ENCODE measurements at regions not wholly inside any gene's neighbourhood (a gene's known extent, or its start where the extent isn't known, plus 50 kb on each side); places are given as distances from the start of the nearest gene placed in this dataset.
A peak's percentile ranks its signal among the peaks of the same experiment; 100 is the strongest.

DNA sequence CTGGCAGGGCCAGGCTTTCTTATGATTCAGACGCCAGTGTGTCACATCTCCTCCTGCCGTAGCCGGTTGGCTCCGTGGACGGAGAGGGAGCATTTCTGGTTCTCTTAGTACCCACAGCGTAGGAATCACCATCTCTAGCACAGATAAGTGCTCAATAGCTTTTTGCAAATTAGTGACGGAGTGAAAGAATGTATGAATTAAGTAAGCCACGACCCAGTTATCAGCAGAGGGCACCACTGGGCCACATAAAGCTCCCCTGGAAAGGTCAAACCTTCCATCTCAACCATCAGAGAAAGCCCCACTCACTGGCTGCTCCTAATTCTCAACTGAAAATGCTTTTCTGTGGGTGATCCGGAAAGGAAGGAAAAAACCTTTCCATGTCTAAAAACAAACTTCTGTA, 317.0 kb upstream of the ADCY2 start:
- peak overlapping the region; percentile 29 for H3K4me3 Mint-ChIP-seq
- H3K4me1 Mint-ChIP-seq (ENCODE audit: unreplicated experiment): peaks cover 22% of the 10 kb centered on the region
- peaks cover 15% of the 10 kb centered on the region for H3K27me3 Mint-ChIP-seq
- no peaks in the 10 kb centered on the region for H3K9me3 Mint-ChIP-seq
- TF ChIP-seq CTCF (conservative IDR thresholded peaks at IDR 0.05): peak; percentile 65
- no peak for DNase-seq (ENCODE audit: extremely low spot score, unreplicated experiment)
- H3K27ac Mint-ChIP-seq: no peak overlapping the region
- no peaks in the 10 kb centered on the region for H3K36me3 Mint-ChIP-seq

- H3K4me1 Mint-ChIP-seq (ENCODE audit: unreplicated experiment): peaks cover 22% of the 10 kb centered on the region
These were observed 315.4 kb upstream of the ADCY2 start for GRCh38 chr5:7080501-7080900.

DNA sequence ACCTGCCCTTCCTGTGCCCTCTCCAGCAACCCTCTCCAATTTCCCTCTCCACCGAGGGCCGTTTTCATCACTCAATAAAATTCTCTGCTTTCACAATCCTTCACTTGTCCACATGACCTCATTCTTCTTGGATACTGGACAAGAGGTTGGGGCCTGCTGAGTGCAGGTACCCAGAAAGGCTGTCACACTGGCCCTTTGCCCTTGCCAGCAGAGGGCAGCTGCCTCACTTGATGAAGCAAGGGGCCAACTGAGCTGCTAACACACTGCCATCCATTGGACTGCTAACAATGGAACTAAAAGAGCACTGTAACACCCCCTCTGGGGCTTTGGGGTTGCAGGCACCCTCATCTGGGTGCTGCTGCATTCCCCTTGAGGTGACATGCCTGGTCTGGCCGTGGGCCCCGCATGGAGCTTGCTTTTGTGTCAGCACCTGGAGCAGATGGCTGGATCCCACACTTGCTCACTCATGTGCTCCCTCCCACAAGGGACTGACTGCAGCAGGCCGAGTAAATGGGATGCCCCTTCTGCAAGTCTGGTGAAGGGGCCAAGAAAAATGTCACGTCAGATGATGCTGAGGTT, 308.1 kb upstream of the ADCY2 start:
- TF ChIP-seq CTCF (conservative IDR thresholded peaks at IDR 0.05): no peak
- H3K27me3 Mint-ChIP-seq: peaks cover 7% of the 10 kb centered on the region
- no peak overlapping the region for H3K4me3 Mint-ChIP-seq
- H3K36me3 Mint-ChIP-seq: no peaks in the 10 kb centered on the region
- no peak overlapping the region for H3K27ac Mint-ChIP-seq
- H3K4me1 Mint-ChIP-seq (ENCODE audit: unreplicated experiment): no peaks in the 10 kb centered on the region
- no peaks in the 10 kb centered on the region for H3K9me3 Mint-ChIP-seq
- DNase-seq (ENCODE audit: extremely low spot score, unreplicated experiment): no peak

More at GRCh38 chr5:7080501-7080900, 315.4 kb upstream of the ADCY2 start:
- peaks cover 15% of the 10 kb centered on the region for H3K27me3 Mint-ChIP-seq
- H3K4me3 Mint-ChIP-seq: no peak overlapping the region
- no peak overlapping the region for H3K27ac Mint-ChIP-seq
- no peak for DNase-seq (ENCODE audit: extremely low spot score, unreplicated experiment)
- no peaks in the 10 kb centered on the region for H3K9me3 Mint-ChIP-seq
- no peaks in the 10 kb centered on the region for H3K36me3 Mint-ChIP-seq
- no peak for TF ChIP-seq CTCF (conservative IDR thresholded peaks at IDR 0.05)

- Mint-ChIP-seq H3K4me1 (ENCODE audit: unreplicated experiment) (no peaks in the 10 kb centered on the region), H3K36me3 (no peaks in the 10 kb centered on the region), H3K27me3 (peaks cover 3% of the 10 kb centered on the region), H3K9me3 (no peaks in the 10 kb centered on the region), H3K27ac (no peak overlapping the region), H3K4me3 (no peak overlapping the region)
- no peak for DNase-seq (ENCODE audit: extremely low spot score, unreplicated experiment)
- no peak for TF ChIP-seq CTCF (conservative IDR thresholded peaks at IDR 0.05)
These were observed 307.1 kb upstream of the ADCY2 start for GRCh38 chr5:7088849-7089248.

GRCh38 chr5:7094626-7095025, 301.3 kb upstream of the ADCY2 start:
- no peak for TF ChIP-seq CTCF (conservative IDR thresholded peaks at IDR 0.05)
- Mint-ChIP-seq H3K27me3 (peaks cover 8% of the 10 kb centered on the region), H3K4me3 (no peak overlapping the region), H3K27ac (no peak overlapping the region), H3K9me3 (no peaks in the 10 kb centered on the region), H3K4me1 (ENCODE audit: unreplicated experiment) (no peaks in the 10 kb centered on the region), H3K36me3 (no peaks in the 10 kb centered on the region)
- no peak for DNase-seq (ENCODE audit: extremely low spot score, unreplicated experiment)

DNA sequence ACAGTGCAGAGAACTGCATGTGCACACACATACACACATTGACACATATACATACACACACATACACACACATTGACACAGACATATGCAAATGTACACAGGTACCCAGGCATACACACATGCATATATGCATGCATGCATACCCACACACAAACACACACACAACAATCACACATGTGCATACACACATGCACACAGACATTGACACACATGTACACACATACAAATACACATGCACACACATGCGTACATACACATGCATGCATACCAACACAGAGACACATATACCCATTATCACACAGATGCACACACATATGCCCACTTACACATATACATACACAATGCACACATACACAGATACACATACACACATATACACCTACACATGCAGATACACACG, 299.6 kb upstream of the ADCY2 start:
- no peak overlapping the region for H3K4me3 Mint-ChIP-seq
- H3K9me3 Mint-ChIP-seq: no peaks in the 10 kb centered on the region
- DNase-seq (ENCODE audit: extremely low spot score, unreplicated experiment): no peak
- no peak for TF ChIP-seq CTCF (conservative IDR thresholded peaks at IDR 0.05)
- H3K27ac Mint-ChIP-seq: no peak overlapping the region
- H3K36me3 Mint-ChIP-seq: no peaks in the 10 kb centered on the region
- H3K27me3 Mint-ChIP-seq: peaks cover 14% of the 10 kb centered on the region
- no peaks in the 10 kb centered on the region for H3K4me1 Mint-ChIP-seq (ENCODE audit: unreplicated experiment)

Measured in type B pancreatic cell (in vitro differentiated cells).